Loucy (cell line): ENCODE measurements at regions not wholly inside any gene's neighbourhood (a gene's known extent, or its start where the extent isn't known, plus 50 kb on each side); places are given as distances from the start of the nearest gene placed in this dataset.

Experiments
- H2AFZ ChIP-seq: fragments of 200-600 bp; sonication (generic); 2 replicates; pipeline ENCODE4 v1.6.0; 2016; ENCODE audit warnings: antibody characterized with exemption, mild to moderate bottlenecking, low read length, moderate library complexity
- H3F3A ChIP-seq: fragments of 200-600 bp; 2 replicates; pipeline ENCODE4 v1.6.0; 2016; ENCODE audit warnings: antibody characterized with exemption, low read depth, mild to moderate bottlenecking
- H3K27me3 ChIP-seq: fragments of 200-600 bp; sonication (generic); 2 replicates; pipeline ENCODE4 v1.6.1; 2014; ENCODE audit warnings: low read length, mild to moderate bottlenecking; ENCODE audit not compliant: insufficient read depth, poor library complexity, severe bottlenecking
- H3K36me3 ChIP-seq: fragments of 200-600 bp; sonication (generic); 2 replicates; pipeline ENCODE4 v1.6.1; 2016; ENCODE audit warnings: low read length; ENCODE audit not compliant: insufficient read depth
- H3K4me1 ChIP-seq: fragments of 200-600 bp; sonication (generic); 2 replicates; pipeline ENCODE4 v1.5.1; 2014; ENCODE audit warnings: low read length, mild to moderate bottlenecking; ENCODE audit not compliant: insufficient read depth, poor library complexity, severe bottlenecking
- H3K4me2 ChIP-seq: fragments of 200-600 bp; sonication (generic); 2 replicates; pipeline ENCODE4 v1.6.0; 2014; ENCODE audit warnings: antibody characterized with exemption, low read length, low read depth, mild to moderate bottlenecking; ENCODE audit not compliant: poor library complexity, severe bottlenecking
- H3K4me3 ChIP-seq: fragments of 200-600 bp; sonication (generic); 2 replicates; pipeline ENCODE4 v1.5.1; 2014; ENCODE audit warnings: low read length, mild to moderate bottlenecking, mixed read lengths; ENCODE audit not compliant: poor library complexity, severe bottlenecking
- H3K79me2 ChIP-seq: fragments of 200-600 bp; sonication (generic); 2 replicates; pipeline ENCODE4 v1.6.1; 2014; ENCODE audit warnings: low read length; ENCODE audit not compliant: insufficient read depth
- H3K9ac ChIP-seq: fragments of 200-600 bp; sonication (generic); 2 replicates; pipeline ENCODE4 v1.6.0; 2014; ENCODE audit warnings: mild to moderate bottlenecking, low read depth, low read length, moderate library complexity; ENCODE audit not compliant: poor library complexity, severe bottlenecking
- H3K9me2 ChIP-seq: fragments of 200-600 bp; sonication (generic); replicated peaks from 2 replicates; pipeline ENCODE4 v1.6.1; 2016; ENCODE audit warnings: low read depth, low read length, mixed read lengths
- H3K9me3 ChIP-seq: fragments of 200-600 bp; sonication (generic); 2 replicates; pipeline ENCODE4 v1.6.1; 2014; ENCODE audit warnings: mild to moderate bottlenecking, antibody characterized with exemption, low read length, low read depth; ENCODE audit not compliant: insufficient read depth
- H4K20me1 ChIP-seq: fragments of 200-600 bp; sonication (generic); 2 replicates; pipeline ENCODE4 v1.6.0; 2014; ENCODE audit warnings: antibody characterized with exemption, low read length, mild to moderate bottlenecking; ENCODE audit not compliant: insufficient read depth, poor library complexity, severe bottlenecking
- CTCF ChIP-seq: fragments of 200-600 bp; sonication (generic); conservative IDR thresholded peaks from 2 replicates; pipeline ENCODE4 v1.5.1; 2014; ENCODE audit warnings: mild to moderate bottlenecking, antibody characterized with exemption, low read length
- EZH2phosphoT487 ChIP-seq: fragments of 200-600 bp; IDR thresholded peaks from 2 replicates; pipeline ENCODE4 v1.6.1; 2018; ENCODE audit warnings: antibody characterized with exemption, mild to moderate bottlenecking, moderate library complexity, borderline replicate concordance

- Histone ChIP-seq H3K79me2 (no peaks in the 10 kb centered on the region), H2AFZ (no peak overlapping the region), H3K9me3 (no peaks in the 10 kb centered on the region), H3K27me3 (no peaks in the 10 kb centered on the region), H3K4me3 (no peak overlapping the region), H3K36me3 (no peaks in the 10 kb centered on the region), H3F3A (no peaks in the 10 kb centered on the region), H3K9ac (no peak overlapping the region), H3K4me1 (no peaks in the 10 kb centered on the region), H4K20me1 (no peaks in the 10 kb centered on the region), H3K9me2 (no peaks in the 10 kb centered on the region), H3K4me2 (no peak overlapping the region)
- TF ChIP-seq CTCF (no peak), EZH2phosphoT487 (no peak)
Measured at GRCh38 chr4:10237131-10237530, 120.5 kb upstream of the WDR1 start.

- Histone ChIP-seq H2AFZ (no peak overlapping the region), H3F3A (no peaks in the 10 kb centered on the region), H3K4me1 (no peaks in the 10 kb centered on the region), H4K20me1 (no peaks in the 10 kb centered on the region), H3K9me2 (no peaks in the 10 kb centered on the region), H3K79me2 (no peaks in the 10 kb centered on the region), H3K27me3 (no peaks in the 10 kb centered on the region), H3K9me3 (no peaks in the 10 kb centered on the region), H3K36me3 (no peaks in the 10 kb centered on the region), H3K4me2 (no peak overlapping the region), H3K9ac (no peak overlapping the region), H3K4me3 (no peak overlapping the region)
- TF ChIP-seq EZH2phosphoT487 (no peak), CTCF (no peak)
Measured at GRCh38 chr4:10232114-10232513, 115.5 kb upstream of the WDR1 start.

- Histone ChIP-seq H3K27me3 (no peaks in the 10 kb centered on the region), H3K4me3 (no peak overlapping the region), H3K36me3 (no peaks in the 10 kb centered on the region), H3K79me2 (no peaks in the 10 kb centered on the region), H3K4me1 (peaks cover 7% of the 10 kb centered on the region), H3K9me2 (no peaks in the 10 kb centered on the region), H3K4me2 (no peak overlapping the region), H3F3A (no peaks in the 10 kb centered on the region), H4K20me1 (no peaks in the 10 kb centered on the region), H3K9ac (no peak overlapping the region), H2AFZ (no peak overlapping the region), H3K9me3 (no peaks in the 10 kb centered on the region)
- TF ChIP-seq EZH2phosphoT487 = no peak
- no peak for TF ChIP-seq CTCF
Measured at GRCh38 chr4:10226756-10227155, 110.2 kb upstream of the WDR1 start.
